ENCODE measurements at regions not wholly inside any gene's neighbourhood (a gene's known extent, or its start where the extent isn't known, plus 50 kb on each side); places are given as distances from the start of the nearest gene placed in this dataset.
A peak's percentile ranks its signal among the peaks of the same experiment; 100 is the strongest.
"Not testable (repeated sequence)": the region's sequence is repeated elsewhere in the genome, so short reads cannot be mapped to it uniquely, and the experiment has no call there.

GRCh38 chr2:66186537-66186936, 248.4 kb upstream of the MEIS1 start:
- no peaks in the 10 kb centered on the region for H3K4me1 Mint-ChIP-seq
- DNase-seq (ENCODE audit: low spot score in 2 of 2) (no peak), ATAC-seq (no peak)
- H3K27ac Mint-ChIP-seq = no peak overlapping the region
- peaks cover 4% of the 10 kb centered on the region for H3K9me3 Mint-ChIP-seq
- no peak overlapping the region for H3K4me3 Mint-ChIP-seq
- no peaks in the 10 kb centered on the region for H3K36me3 Mint-ChIP-seq

DNA sequence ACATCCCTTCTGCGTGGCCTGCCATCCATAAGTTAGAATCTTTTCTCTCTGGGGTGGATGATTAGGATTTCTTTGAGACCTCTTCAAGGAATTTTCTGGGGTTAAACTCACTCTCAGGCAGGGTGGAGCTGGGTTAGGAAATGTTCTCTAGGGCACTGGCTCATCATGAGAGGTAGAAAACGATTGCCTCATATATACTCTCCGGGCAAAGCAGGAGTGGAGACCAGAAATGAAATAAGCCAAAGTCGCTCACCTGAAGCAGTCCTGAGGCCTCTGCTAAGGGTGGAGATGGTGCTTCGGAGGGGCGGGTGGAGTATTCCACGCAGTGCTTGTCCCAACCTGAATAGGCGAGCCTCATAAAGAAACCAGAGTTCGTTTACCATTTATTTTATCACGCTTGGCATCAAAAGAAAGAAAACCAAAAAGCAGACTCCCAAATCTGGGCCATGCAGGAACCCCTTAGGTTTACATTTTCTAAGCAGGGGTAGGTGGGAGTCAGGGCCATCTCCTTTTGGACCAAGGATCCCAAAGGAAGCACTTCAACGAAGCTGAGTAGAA, 249.3 kb upstream of the MEIS1 start:
- DNase-seq (ENCODE audit: low spot score in 2 of 2) = no peak
- no peak for ATAC-seq
- Mint-ChIP-seq H3K4me3 (no peak overlapping the region), H3K9me3 (no peaks in the 10 kb centered on the region), H3K36me3 (no peaks in the 10 kb centered on the region), H3K4me1 (no peaks in the 10 kb centered on the region), H3K27ac (no peak overlapping the region)

- not testable (repeated sequence) for H3K27ac Mint-ChIP-seq; ATAC-seq; H3K4me1 Mint-ChIP-seq; DNase-seq (ENCODE audit: low spot score in 2 of 2); H3K9me3 Mint-ChIP-seq; H3K4me3 Mint-ChIP-seq; H3K36me3 Mint-ChIP-seq
Observed at GRCh38 chr2:66177128-66177796, 257.7 kb upstream of the MEIS1 start.

GRCh38 chr2:66174491-66174890, 260.4 kb upstream of the MEIS1 start:
- DNase-seq (ENCODE audit: low spot score in 2 of 2) (no peak), ATAC-seq (no peak)
- Mint-ChIP-seq H3K4me3 (no peak overlapping the region), H3K36me3 (no peaks in the 10 kb centered on the region), H3K4me1 (no peaks in the 10 kb centered on the region), H3K9me3 (no peaks in the 10 kb centered on the region), H3K27ac (no peak overlapping the region)

- H3K4me1 Mint-ChIP-seq = no peaks in the 10 kb centered on the region
- no peak overlapping the region for H3K4me3 Mint-ChIP-seq
- DNase-seq (ENCODE audit: low spot score in 2 of 2) = no peak
- no peak for ATAC-seq
- H3K27ac Mint-ChIP-seq = no peak overlapping the region
- H3K9me3 Mint-ChIP-seq = no peaks in the 10 kb centered on the region
- H3K36me3 Mint-ChIP-seq = no peaks in the 10 kb centered on the region
Observed at GRCh38 chr2:66173645-66174044, 261.3 kb upstream of the MEIS1 start.

DNA sequence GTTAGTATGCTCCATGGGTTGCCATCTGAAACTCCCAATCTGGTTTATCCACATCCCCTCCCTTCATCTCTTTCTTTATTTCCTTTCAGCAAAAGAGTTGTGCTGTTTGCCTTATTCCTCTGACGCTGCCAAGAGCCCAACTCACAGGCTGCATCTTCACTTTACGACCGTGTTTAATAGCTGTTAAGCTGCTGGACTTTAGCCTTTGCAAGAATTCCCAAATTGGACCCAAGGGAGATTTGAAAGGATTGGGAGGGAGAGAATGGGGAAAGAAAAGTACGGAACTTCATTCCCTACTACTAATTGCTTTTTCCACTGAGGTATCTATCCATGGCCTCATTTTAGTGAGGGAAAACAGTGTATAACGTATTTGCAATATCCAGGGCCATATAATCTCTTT, 263.4 kb upstream of the MEIS1 start:
- Mint-ChIP-seq H3K4me1 (no peaks in the 10 kb centered on the region), H3K4me3 (no peak overlapping the region), H3K36me3 (no peaks in the 10 kb centered on the region), H3K9me3 (no peaks in the 10 kb centered on the region), H3K27ac (no peak overlapping the region)
- no peak for DNase-seq (ENCODE audit: low spot score in 2 of 2)
- no peak for ATAC-seq

GRCh38 chr2:66170744-66171330, 264.1 kb upstream of the MEIS1 start:
- DNase-seq (ENCODE audit: low spot score in 2 of 2) (no peak), ATAC-seq (no peak)
- no peak overlapping the region for H3K4me3 Mint-ChIP-seq
- peaks cover 1% of the 10 kb centered on the region for H3K9me3 Mint-ChIP-seq
- no peaks in the 10 kb centered on the region for H3K4me1 Mint-ChIP-seq
- no peak overlapping the region for H3K27ac Mint-ChIP-seq
- no peaks in the 10 kb centered on the region for H3K36me3 Mint-ChIP-seq

DNA sequence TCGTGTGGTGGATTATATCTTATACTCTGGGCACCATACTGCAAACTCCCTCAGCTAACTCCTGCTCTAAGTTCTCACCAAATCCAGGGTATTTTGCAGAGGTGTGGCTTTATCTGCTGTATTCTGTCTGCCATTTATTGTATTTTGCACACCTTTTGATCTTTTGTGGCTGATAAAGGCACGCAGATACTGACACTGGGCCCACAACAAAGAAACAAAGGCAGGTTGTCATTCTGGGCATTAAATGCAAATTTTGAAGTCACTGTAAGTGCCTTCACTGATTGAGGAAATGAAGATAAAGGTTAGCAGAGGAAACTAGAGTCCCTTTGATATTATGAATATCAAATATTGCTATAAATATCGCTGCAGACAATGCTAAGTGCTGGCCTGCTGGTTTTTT, 265.8 kb upstream of the MEIS1 start:
- ATAC-seq = no peak
- H3K4me3 Mint-ChIP-seq = no peak overlapping the region
- H3K9me3 Mint-ChIP-seq = peaks cover 8% of the 10 kb centered on the region
- H3K4me1 Mint-ChIP-seq = no peaks in the 10 kb centered on the region
- no peak overlapping the region for H3K27ac Mint-ChIP-seq
- H3K36me3 Mint-ChIP-seq = no peaks in the 10 kb centered on the region
- no peak for DNase-seq (ENCODE audit: low spot score in 2 of 2)

- H3K36me3 Mint-ChIP-seq = no peaks in the 10 kb centered on the region
- no peak overlapping the region for H3K4me3 Mint-ChIP-seq
- ATAC-seq (no peak), DNase-seq (ENCODE audit: low spot score in 2 of 2) (no peak)
- H3K9me3 Mint-ChIP-seq = peaks cover 20% of the 10 kb centered on the region
- H3K27ac Mint-ChIP-seq = no peak overlapping the region
- no peaks in the 10 kb centered on the region for H3K4me1 Mint-ChIP-seq
Observed at GRCh38 chr2:66164470-66164869, 270.5 kb upstream of the MEIS1 start.

DNA sequence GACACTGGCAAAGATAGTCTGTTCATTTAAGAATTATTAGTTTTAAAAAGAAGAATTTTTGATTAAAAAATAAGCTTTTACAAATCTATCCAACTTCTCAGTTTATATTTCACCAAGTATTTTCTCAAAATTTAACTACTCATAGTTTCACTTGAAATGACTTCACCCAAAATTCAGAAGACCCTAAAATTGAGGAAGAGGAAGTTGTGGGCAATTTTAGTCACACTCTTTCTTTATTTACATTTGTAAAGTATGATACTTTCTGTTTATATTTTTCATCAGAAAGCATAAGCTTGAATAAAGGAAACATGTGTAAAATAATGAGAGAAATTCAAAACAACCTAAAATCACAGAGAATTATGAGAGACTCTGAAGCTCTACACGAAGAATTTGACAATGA, 278.8 kb upstream of the MEIS1 start:
- ATAC-seq (no peak), DNase-seq (ENCODE audit: low spot score in 2 of 2) (no peak)
- Mint-ChIP-seq H3K9me3 (peaks cover 27% of the 10 kb centered on the region), H3K4me1 (no peaks in the 10 kb centered on the region), H3K36me3 (no peaks in the 10 kb centered on the region), H3K4me3 (no peak overlapping the region), H3K27ac (no peak overlapping the region)

DNA sequence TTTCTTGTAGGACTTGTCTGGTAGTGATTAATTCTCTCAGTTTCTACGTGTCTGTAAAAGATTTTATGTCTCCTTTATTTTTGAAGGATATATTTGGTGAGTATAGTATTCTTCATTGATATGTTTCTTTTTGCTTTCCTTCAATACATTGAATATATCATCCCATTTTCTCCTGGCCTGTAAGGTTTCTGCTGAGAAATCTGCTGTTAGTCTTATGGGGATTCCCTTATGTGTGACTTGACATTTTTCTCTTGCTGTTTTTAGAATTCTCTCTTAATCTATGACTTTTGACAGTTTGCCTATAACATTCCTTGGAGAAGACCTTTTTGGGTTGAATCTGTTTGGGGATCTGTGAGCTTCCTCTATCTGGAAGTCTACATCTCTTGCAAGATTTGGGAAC, 281.0 kb upstream of the MEIS1 start:
- no peak overlapping the region for H3K4me3 Mint-ChIP-seq
- DNase-seq (ENCODE audit: low spot score in 2 of 2) (no peak), ATAC-seq (no peak)
- H3K4me1 Mint-ChIP-seq = no peaks in the 10 kb centered on the region
- H3K9me3 Mint-ChIP-seq = peaks cover 20% of the 10 kb centered on the region
- H3K27ac Mint-ChIP-seq = no peak overlapping the region
- no peaks in the 10 kb centered on the region for H3K36me3 Mint-ChIP-seq

- Mint-ChIP-seq H3K27ac (peak overlapping the region; percentile 12), H3K36me3 (no peaks in the 10 kb centered on the region), H3K9me3 (peaks cover 10% of the 10 kb centered on the region), H3K4me3 (no peak overlapping the region), H3K4me1 (no peaks in the 10 kb centered on the region)
- DNase-seq (ENCODE audit: low spot score in 2 of 2) = no peak
- ATAC-seq = no peak
Observed at GRCh38 chr2:66145490-66145889, 289.4 kb upstream of the MEIS1 start.

DNA sequence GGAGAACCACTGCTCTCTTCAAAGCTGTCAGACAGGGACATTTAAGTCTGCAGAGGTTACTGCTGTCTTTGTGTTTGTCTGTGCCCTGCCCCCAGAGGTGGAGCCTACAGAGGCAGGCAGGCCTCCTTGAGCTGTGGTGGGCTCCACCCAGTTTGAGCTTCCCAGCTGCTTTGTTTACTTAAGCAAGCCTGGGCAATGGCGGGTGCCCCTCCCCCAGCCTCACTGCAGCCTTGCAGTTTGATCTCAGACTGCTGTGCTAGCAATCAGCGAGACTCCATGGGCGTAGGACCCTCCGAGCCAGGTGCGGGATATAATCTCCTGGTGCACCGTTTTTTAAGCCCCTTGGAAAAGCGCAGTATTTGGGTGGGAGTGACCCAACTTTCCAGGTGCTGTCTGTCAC, 290.6 kb upstream of the MEIS1 start:
- DNase-seq (ENCODE audit: low spot score in 2 of 2); H3K27ac Mint-ChIP-seq; H3K4me3 Mint-ChIP-seq; ATAC-seq; H3K4me1 Mint-ChIP-seq; H3K36me3 Mint-ChIP-seq; H3K9me3 Mint-ChIP-seq: not testable (repeated sequence)

GRCh38 chr2:66137606-66138130, 297.3 kb upstream of the MEIS1 start:
- ATAC-seq (no peak), DNase-seq (ENCODE audit: low spot score in 2 of 2) (no peak)
- Mint-ChIP-seq H3K27ac (no peak overlapping the region), H3K36me3 (no peaks in the 10 kb centered on the region), H3K4me1 (no peaks in the 10 kb centered on the region), H3K4me3 (no peak overlapping the region), H3K9me3 (peaks cover 14% of the 10 kb centered on the region)

DNA sequence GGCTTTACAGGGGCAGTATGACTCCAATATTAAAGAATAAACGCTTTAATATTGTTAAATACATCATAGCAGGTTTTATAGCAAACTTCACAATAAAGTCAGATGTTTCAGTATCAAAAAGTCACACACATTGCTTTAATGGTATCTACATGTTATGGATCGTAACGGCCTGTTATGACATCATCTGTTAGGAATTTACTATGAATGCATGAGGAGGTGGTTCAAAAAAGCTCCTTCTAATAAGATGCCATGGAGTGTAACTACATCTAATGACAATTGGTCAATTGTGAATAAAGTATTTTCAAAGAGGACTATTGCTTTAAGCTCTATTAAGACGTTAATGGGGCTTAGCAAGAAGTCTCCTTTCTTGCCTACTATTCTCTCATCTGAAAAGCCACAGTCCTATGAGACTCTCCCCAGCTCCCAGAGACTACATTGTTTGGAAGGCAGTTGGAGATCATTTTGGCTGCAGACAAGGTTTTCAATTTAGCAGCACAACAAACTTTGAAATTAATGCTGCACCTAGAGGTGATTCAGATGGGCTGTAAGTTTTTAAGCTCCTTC, 300.7 kb upstream of the MEIS1 start:
- ATAC-seq (no peak), DNase-seq (ENCODE audit: low spot score in 2 of 2) (no peak)
- no peak overlapping the region for H3K4me3 Mint-ChIP-seq
- H3K9me3 Mint-ChIP-seq = peaks cover 13% of the 10 kb centered on the region
- no peaks in the 10 kb centered on the region for H3K4me1 Mint-ChIP-seq
- no peak overlapping the region for H3K27ac Mint-ChIP-seq
- H3K36me3 Mint-ChIP-seq = no peaks in the 10 kb centered on the region

DNA sequence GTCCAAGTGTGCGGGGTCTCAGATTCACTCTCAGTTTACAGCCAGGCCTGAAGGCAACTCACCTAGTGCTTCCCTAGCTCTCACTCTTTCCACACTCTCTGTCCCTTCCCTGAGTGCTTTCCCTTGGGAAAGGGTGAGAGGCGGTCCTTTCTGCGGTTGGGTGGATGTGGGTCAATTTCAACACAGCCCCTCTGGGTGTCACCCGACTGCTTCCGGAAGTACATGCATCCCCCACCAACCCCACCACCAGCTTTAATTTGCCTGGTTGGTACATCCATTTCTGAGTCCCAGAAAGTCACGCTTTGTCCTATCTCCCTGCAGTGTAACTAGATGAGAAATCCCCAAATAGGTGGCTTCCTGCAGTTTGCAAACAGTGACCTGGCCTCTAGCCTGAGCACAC, 307.3 kb upstream of the MEIS1 start:
- ATAC-seq (no peak), DNase-seq (ENCODE audit: low spot score in 2 of 2) (no peak)
- H3K4me1 Mint-ChIP-seq = no peaks in the 10 kb centered on the region
- H3K36me3 Mint-ChIP-seq = no peaks in the 10 kb centered on the region
- no peak overlapping the region for H3K4me3 Mint-ChIP-seq
- H3K27ac Mint-ChIP-seq = no peak overlapping the region
- H3K9me3 Mint-ChIP-seq = peaks cover 4% of the 10 kb centered on the region

Data from stimulated activated effector memory CD8-positive, alpha-beta T cell treated with anti-CD3 and anti-CD28 coated beads, Interleukin-12 subunit alpha, Interleukin-12 subunit beta, amount 100 ng/mL, for 72 hours (primary cell).